ENCODE measurements at regions not wholly inside any gene's neighbourhood (a gene's known extent, or its start where the extent isn't known, plus 50 kb on each side); places are given as distances from the start of the nearest gene placed in this dataset.

- Histone ChIP-seq H3K4me1 (ENCODE audit: insufficient read depth, low read length) (no peaks in the 10 kb centered on the region), H3K9me2 (replicated peaks; ENCODE audit: low read length) (no peaks in the 10 kb centered on the region), H3K36me3 (ENCODE audit: low read depth, low read length) (no peaks in the 10 kb centered on the region), H3K9me3 (ENCODE audit: low read length) (no peaks in the 10 kb centered on the region), H3K27ac (ENCODE audit: low read length) (no peak overlapping the region), H3K9ac (ENCODE audit: low read length) (no peak overlapping the region), H3K4me2 (ENCODE audit: low read length) (no peak overlapping the region), H3F3A (ENCODE audit: low read length, unreplicated experiment) (no peaks in the 10 kb centered on the region), H3K27me3 (ENCODE audit: low read length) (no peaks in the 10 kb centered on the region), H2AFZ (ENCODE audit: low read length) (no peak overlapping the region), H3K4me3 (ENCODE audit: low read length) (no peak overlapping the region), H3K79me2 (ENCODE audit: low read length) (no peaks in the 10 kb centered on the region), H4K20me1 (ENCODE audit: low read length) (no peaks in the 10 kb centered on the region)
- TF ChIP-seq EZH2phosphoT487 (IDR thresholded peaks at IDR 0.05; ENCODE audit: borderline replicate concordance, low read length), result no peak
- no peak for TF ChIP-seq CTCF (conservative IDR thresholded peaks at IDR 0.05; ENCODE audit: low read depth, low read length)
- TF ChIP-seq EZH2 (IDR thresholded peaks at IDR 0.05; ENCODE audit: low read length, unreplicated experiment), result no peak
- DNase-seq (no peak), ATAC-seq (no peak)
- POLR2A ChIA-PET (ENCODE audit: unreplicated experiment), result no interaction called here
- no TSS peak for BruUV-seq (replicated peaks)
- intact Hi-C loops (cut with micrococcal nuclease), result no loop called here
- CTCF ChIA-PET, result no interaction called here
Measured at GRCh38 chr11:15309296-15309695, 194.6 kb downstream of the INSC start.

GRCh38 chr11:15313862-15314261 lies 199.1 kb downstream of the INSC start:
- no peaks in the 10 kb centered on the region for H4K20me1 ChIP-seq (ENCODE audit: low read length)
- no peaks in the 10 kb centered on the region for H3K27me3 ChIP-seq (ENCODE audit: low read length)
- no peak overlapping the region for H3K9ac ChIP-seq (ENCODE audit: low read length)
- H3K9me2 ChIP-seq (replicated peaks; ENCODE audit: low read length), result no peaks in the 10 kb centered on the region
- CTCF ChIA-PET, result no interaction called here
- no peak overlapping the region for H3K4me3 ChIP-seq (ENCODE audit: low read length)
- no peaks in the 10 kb centered on the region for H3F3A ChIP-seq (ENCODE audit: low read length, unreplicated experiment)
- intact Hi-C loops (cut with micrococcal nuclease), result no loop called here
- no peaks in the 10 kb centered on the region for H3K4me1 ChIP-seq (ENCODE audit: insufficient read depth, low read length)
- no peaks in the 10 kb centered on the region for H3K79me2 ChIP-seq (ENCODE audit: low read length)
- no TSS peak for BruUV-seq (replicated peaks)
- no peak overlapping the region for H3K4me2 ChIP-seq (ENCODE audit: low read length)
- no peak overlapping the region for H3K27ac ChIP-seq (ENCODE audit: low read length)
- DNase-seq (no peak), ATAC-seq (no peak)
- no peak overlapping the region for H2AFZ ChIP-seq (ENCODE audit: low read length)
- POLR2A ChIA-PET (ENCODE audit: unreplicated experiment), result no interaction called here
- H3K9me3 ChIP-seq (ENCODE audit: low read length), result no peaks in the 10 kb centered on the region
- TF ChIP-seq CTCF (conservative IDR thresholded peaks at IDR 0.05; ENCODE audit: low read depth, low read length) (no peak), EZH2 (IDR thresholded peaks at IDR 0.05; ENCODE audit: low read length, unreplicated experiment) (no peak), EZH2phosphoT487 (IDR thresholded peaks at IDR 0.05; ENCODE audit: borderline replicate concordance, low read length) (no peak)
- H3K36me3 ChIP-seq (ENCODE audit: low read depth, low read length), result no peaks in the 10 kb centered on the region

- BruUV-seq (replicated peaks), result no TSS peak
- Histone ChIP-seq H3K9ac (ENCODE audit: low read length) (no peak overlapping the region), H3K4me2 (ENCODE audit: low read length) (no peak overlapping the region), H3F3A (ENCODE audit: low read length, unreplicated experiment) (no peaks in the 10 kb centered on the region), H3K27ac (ENCODE audit: low read length) (no peak overlapping the region), H3K9me2 (replicated peaks; ENCODE audit: low read length) (no peaks in the 10 kb centered on the region), H3K9me3 (ENCODE audit: low read length) (no peaks in the 10 kb centered on the region), H3K79me2 (ENCODE audit: low read length) (no peaks in the 10 kb centered on the region), H3K36me3 (ENCODE audit: low read depth, low read length) (no peaks in the 10 kb centered on the region), H3K4me3 (ENCODE audit: low read length) (no peak overlapping the region), H3K27me3 (ENCODE audit: low read length) (no peaks in the 10 kb centered on the region), H4K20me1 (ENCODE audit: low read length) (no peaks in the 10 kb centered on the region), H2AFZ (ENCODE audit: low read length) (no peak overlapping the region), H3K4me1 (ENCODE audit: insufficient read depth, low read length) (no peaks in the 10 kb centered on the region)
- ChIA-PET POLR2A (ENCODE audit: unreplicated experiment) (no interaction called here), CTCF (no interaction called here)
- intact Hi-C loops (cut with micrococcal nuclease), result no loop called here
- TF ChIP-seq EZH2 (IDR thresholded peaks at IDR 0.05; ENCODE audit: low read length, unreplicated experiment), result no peak
- TF ChIP-seq CTCF (conservative IDR thresholded peaks at IDR 0.05; ENCODE audit: low read depth, low read length), result no peak
- no peak for TF ChIP-seq EZH2phosphoT487 (IDR thresholded peaks at IDR 0.05; ENCODE audit: borderline replicate concordance, low read length)
- DNase-seq, result no peak
- no peak for ATAC-seq
Measured at GRCh38 chr11:15318814-15319213, 204.1 kb downstream of the INSC start.
